Loucy (cell line): ENCODE measurements at regions not wholly inside any gene's neighbourhood (a gene's known extent, or its start where the extent isn't known, plus 50 kb on each side); places are given as distances from the start of the nearest gene placed in this dataset.

Experiments
- H2AFZ ChIP-seq: fragments of 200-600 bp; sonication (generic); 2 replicates; pipeline ENCODE4 v1.6.0; 2016; ENCODE audit warnings: antibody characterized with exemption, mild to moderate bottlenecking, low read length, moderate library complexity
- H3F3A ChIP-seq: fragments of 200-600 bp; 2 replicates; pipeline ENCODE4 v1.6.0; 2016; ENCODE audit warnings: antibody characterized with exemption, low read depth, mild to moderate bottlenecking
- H3K27me3 ChIP-seq: fragments of 200-600 bp; sonication (generic); 2 replicates; pipeline ENCODE4 v1.6.1; 2014; ENCODE audit warnings: low read length, mild to moderate bottlenecking; ENCODE audit not compliant: insufficient read depth, poor library complexity, severe bottlenecking
- H3K36me3 ChIP-seq: fragments of 200-600 bp; sonication (generic); 2 replicates; pipeline ENCODE4 v1.6.1; 2016; ENCODE audit warnings: low read length; ENCODE audit not compliant: insufficient read depth
- H3K4me1 ChIP-seq: fragments of 200-600 bp; sonication (generic); 2 replicates; pipeline ENCODE4 v1.5.1; 2014; ENCODE audit warnings: low read length, mild to moderate bottlenecking; ENCODE audit not compliant: insufficient read depth, poor library complexity, severe bottlenecking
- H3K4me2 ChIP-seq: fragments of 200-600 bp; sonication (generic); 2 replicates; pipeline ENCODE4 v1.6.0; 2014; ENCODE audit warnings: antibody characterized with exemption, low read length, low read depth, mild to moderate bottlenecking; ENCODE audit not compliant: poor library complexity, severe bottlenecking
- H3K4me3 ChIP-seq: fragments of 200-600 bp; sonication (generic); 2 replicates; pipeline ENCODE4 v1.5.1; 2014; ENCODE audit warnings: low read length, mild to moderate bottlenecking, mixed read lengths; ENCODE audit not compliant: poor library complexity, severe bottlenecking
- H3K79me2 ChIP-seq: fragments of 200-600 bp; sonication (generic); 2 replicates; pipeline ENCODE4 v1.6.1; 2014; ENCODE audit warnings: low read length; ENCODE audit not compliant: insufficient read depth
- H3K9ac ChIP-seq: fragments of 200-600 bp; sonication (generic); 2 replicates; pipeline ENCODE4 v1.6.0; 2014; ENCODE audit warnings: mild to moderate bottlenecking, low read depth, low read length, moderate library complexity; ENCODE audit not compliant: poor library complexity, severe bottlenecking
- H3K9me2 ChIP-seq: fragments of 200-600 bp; sonication (generic); replicated peaks from 2 replicates; pipeline ENCODE4 v1.6.1; 2016; ENCODE audit warnings: low read depth, low read length, mixed read lengths
- H3K9me3 ChIP-seq: fragments of 200-600 bp; sonication (generic); 2 replicates; pipeline ENCODE4 v1.6.1; 2014; ENCODE audit warnings: mild to moderate bottlenecking, antibody characterized with exemption, low read length, low read depth; ENCODE audit not compliant: insufficient read depth
- H4K20me1 ChIP-seq: fragments of 200-600 bp; sonication (generic); 2 replicates; pipeline ENCODE4 v1.6.0; 2014; ENCODE audit warnings: antibody characterized with exemption, low read length, mild to moderate bottlenecking; ENCODE audit not compliant: insufficient read depth, poor library complexity, severe bottlenecking
- CTCF ChIP-seq: fragments of 200-600 bp; sonication (generic); conservative IDR thresholded peaks from 2 replicates; pipeline ENCODE4 v1.5.1; 2014; ENCODE audit warnings: mild to moderate bottlenecking, antibody characterized with exemption, low read length
- EZH2phosphoT487 ChIP-seq: fragments of 200-600 bp; IDR thresholded peaks from 2 replicates; pipeline ENCODE4 v1.6.1; 2018; ENCODE audit warnings: antibody characterized with exemption, mild to moderate bottlenecking, moderate library complexity, borderline replicate concordance

GRCh38 chr11:96643173-96643572 is 253.4 kb downstream of the JRKL start:
- H3F3A ChIP-seq, result no peaks in the 10 kb centered on the region
- H3K36me3 ChIP-seq, result no peaks in the 10 kb centered on the region
- H3K9me3 ChIP-seq, result no peaks in the 10 kb centered on the region
- no peaks in the 10 kb centered on the region for H3K27me3 ChIP-seq
- no peak overlapping the region for H3K4me3 ChIP-seq
- H3K9ac ChIP-seq, result no peak overlapping the region
- no peaks in the 10 kb centered on the region for H4K20me1 ChIP-seq
- no peaks in the 10 kb centered on the region for H3K4me1 ChIP-seq
- TF ChIP-seq CTCF (no peak), EZH2phosphoT487 (no peak)
- H2AFZ ChIP-seq, result no peak overlapping the region
- H3K4me2 ChIP-seq, result no peak overlapping the region
- no peaks in the 10 kb centered on the region for H3K79me2 ChIP-seq
- no peaks in the 10 kb centered on the region for H3K9me2 ChIP-seq

- Histone ChIP-seq H4K20me1 (no peaks in the 10 kb centered on the region), H3K4me1 (no peaks in the 10 kb centered on the region), H3K9me3 (no peaks in the 10 kb centered on the region), H3K36me3 (no peaks in the 10 kb centered on the region), H3K4me2 (no peak overlapping the region), H3F3A (no peaks in the 10 kb centered on the region), H3K4me3 (no peak overlapping the region), H3K27me3 (no peaks in the 10 kb centered on the region), H3K79me2 (no peaks in the 10 kb centered on the region), H3K9ac (no peak overlapping the region), H3K9me2 (no peaks in the 10 kb centered on the region), H2AFZ (no peak overlapping the region)
- TF ChIP-seq EZH2phosphoT487 (no peak), CTCF (no peak)
These were observed 257.8 kb downstream of the JRKL start for GRCh38 chr11:96647621-96648020.

- Histone ChIP-seq H3K79me2 (no peaks in the 10 kb centered on the region), H3K9me2 (no peaks in the 10 kb centered on the region), H3F3A (no peaks in the 10 kb centered on the region), H3K4me3 (no peak overlapping the region), H3K36me3 (no peaks in the 10 kb centered on the region), H3K27me3 (no peaks in the 10 kb centered on the region), H3K9ac (no peak overlapping the region), H4K20me1 (no peaks in the 10 kb centered on the region), H3K4me2 (no peak overlapping the region), H3K9me3 (no peaks in the 10 kb centered on the region), H2AFZ (no peak overlapping the region), H3K4me1 (no peaks in the 10 kb centered on the region)
- no peak for TF ChIP-seq CTCF
- TF ChIP-seq EZH2phosphoT487, result no peak
These were observed 259.2 kb downstream of the JRKL start for GRCh38 chr11:96648991-96649390.
